ENCODE measurements at regions not wholly inside any gene's neighbourhood (a gene's known extent, or its start where the extent isn't known, plus 50 kb on each side); places are given as distances from the start of the nearest gene placed in this dataset.

DNA sequence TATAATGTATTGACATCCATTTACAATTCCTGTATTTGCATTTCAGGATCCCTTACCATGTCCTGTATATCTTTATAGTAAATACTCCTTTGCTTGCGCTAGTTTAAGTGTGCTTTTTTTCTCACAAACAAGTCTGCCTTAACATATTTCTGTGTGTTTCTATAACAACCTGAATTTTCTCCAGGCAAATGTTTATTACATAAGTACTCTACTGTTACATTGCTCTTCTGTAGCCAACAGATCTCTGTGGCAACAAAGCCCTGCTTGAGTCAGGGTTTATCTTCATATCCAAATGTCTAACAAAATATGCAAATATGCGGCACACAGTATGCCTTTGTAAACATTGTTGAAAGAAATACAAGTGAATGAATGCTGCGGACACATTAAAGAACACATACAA, 625.5 kb downstream of the TLL1 start:
- no peak for DNase-seq

DNA sequence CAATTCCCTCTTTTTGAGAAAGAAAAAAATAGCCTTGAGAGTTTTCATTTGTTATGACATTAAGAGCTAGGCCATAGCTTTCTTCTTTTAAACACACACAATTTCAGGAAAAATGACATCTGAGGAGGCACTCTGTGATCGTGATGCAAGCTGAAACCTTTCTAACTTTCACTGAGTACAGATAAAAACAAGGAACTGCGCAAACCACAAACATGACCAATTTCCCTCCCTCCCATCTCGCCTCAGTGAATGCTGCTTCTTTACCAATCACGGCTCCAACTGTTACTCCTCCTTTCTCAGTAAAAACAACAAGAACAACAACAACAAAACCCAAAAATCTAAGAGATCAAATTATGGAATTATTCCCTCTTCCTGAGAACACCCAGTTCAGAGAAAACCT, 626.8 kb downstream of the TLL1 start:
- DNase-seq, result no peak

DNA sequence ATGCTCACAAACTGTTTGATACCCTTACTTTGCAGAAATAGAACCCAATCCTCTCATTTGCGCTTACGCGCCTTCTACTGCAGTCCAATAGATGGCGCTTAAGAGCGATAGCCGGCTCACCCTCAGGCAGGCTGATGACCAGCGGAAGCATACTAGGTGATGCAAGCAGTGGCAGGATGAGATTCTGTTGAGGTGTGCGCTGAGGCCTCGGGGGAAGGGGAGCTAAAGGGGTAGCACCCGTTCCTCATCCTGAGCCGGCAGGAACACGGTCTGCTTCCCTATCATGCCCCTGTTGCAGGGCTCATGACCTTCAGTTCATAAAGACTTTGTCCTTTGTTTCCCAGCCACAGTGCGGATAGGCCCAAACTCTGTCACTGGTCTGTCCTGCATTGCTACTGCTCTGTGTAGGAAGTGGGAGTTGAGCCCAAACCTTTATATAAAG, 628.9 kb downstream of the TLL1 start:
- DNase-seq, result no peak

DNA sequence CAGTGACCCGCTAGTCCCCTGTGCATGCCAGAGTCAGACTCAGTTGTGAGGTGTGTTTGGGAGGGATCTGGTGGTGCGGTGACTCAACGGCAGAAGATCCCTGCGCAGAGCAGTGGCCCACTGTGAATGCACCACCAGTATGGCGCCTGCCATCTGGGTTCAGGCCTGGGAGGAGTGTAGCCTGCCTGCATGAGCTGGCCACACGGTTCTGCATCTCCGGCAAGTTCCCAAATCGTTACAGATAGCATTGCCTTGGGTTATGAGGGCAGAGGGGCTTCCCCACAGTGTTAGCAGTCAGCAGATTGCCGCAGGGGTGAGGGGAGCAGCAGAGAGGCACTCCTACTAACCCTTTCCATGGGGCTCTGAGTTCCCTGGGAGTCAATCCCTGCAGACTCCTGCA, 629.6 kb downstream of the TLL1 start:
- peak in 1 of 4 experiments; percentile 0 for DNase-seq

DNA sequence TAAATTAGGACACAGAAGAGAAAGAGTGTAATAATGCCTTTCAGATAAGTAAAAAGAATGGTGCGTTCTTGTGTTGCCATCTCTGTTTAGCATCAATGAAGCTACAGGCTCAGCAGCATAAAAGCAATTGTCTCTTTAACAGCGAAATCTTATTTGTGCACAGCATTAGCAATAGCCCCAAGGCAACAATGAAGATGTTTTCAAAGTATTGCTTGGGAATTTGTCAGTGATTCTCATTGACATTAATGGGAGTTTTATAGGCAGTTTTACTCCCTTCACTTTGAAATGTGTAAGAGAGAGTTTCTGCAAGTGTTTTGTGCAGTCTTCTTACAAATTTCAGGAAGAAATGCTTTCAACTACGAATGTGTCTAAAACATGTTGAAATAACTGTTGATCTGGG, 633.0 kb downstream of the TLL1 start:
- DNase-seq, result no peak

DNA sequence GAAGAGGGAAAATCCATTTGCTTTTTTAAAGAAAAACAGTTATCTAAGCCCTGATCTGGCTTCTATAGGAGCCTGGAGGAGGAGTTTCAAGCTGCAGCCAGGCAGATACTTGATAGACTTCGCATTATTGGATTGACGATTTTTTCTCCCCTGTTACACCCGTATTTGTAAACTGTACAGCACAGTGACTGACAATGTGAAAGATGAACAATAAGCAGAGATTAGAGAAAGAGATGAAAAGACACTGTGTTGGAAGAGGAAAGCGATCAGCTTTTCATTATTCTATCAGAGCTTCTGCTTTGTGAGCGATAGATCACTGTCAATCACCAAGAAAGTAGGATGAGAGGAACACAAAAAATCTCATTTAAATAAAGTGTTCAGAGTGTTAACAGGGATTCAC, 639.2 kb downstream of the TLL1 start:
- no peak for DNase-seq

DNA sequence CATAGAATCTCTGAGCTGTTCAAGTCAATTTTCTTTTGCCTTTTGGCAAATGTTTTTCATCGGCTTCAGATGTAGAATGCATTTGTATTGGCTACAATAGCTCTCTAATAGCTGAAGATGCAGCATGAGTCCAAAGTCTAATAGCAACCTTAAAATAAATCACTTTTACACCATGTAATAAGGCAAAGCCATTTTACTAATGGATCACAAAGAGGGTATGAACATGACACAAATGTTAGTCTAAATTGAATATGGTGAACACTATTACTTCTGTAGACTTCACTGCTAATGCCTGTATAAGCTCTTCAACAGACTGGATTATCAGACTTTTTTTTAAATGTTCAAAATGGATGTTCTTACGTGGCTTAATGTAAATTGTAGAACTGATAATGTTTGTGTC, 645.3 kb downstream of the TLL1 start:
- DNase-seq, result no peak

DNA sequence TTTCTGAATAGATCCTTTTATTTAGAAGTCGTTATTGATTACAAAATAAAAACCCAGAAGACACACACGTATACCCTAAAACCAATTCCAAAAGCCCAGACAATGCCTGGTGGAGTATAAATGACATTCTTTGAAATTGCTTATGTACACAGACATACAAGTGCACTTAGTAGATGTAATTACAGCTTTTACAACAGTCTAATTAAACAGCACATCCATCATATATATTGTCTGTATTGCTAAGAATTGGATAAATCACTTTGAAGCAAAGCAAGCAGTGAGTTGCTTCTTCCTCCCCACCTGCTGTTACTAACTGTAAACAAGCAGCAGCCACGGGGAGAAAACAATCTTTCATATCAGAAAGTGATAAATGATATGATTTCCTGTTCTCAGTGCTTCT, 645.7 kb downstream of the TLL1 start:
- no peak for DNase-seq

DNA sequence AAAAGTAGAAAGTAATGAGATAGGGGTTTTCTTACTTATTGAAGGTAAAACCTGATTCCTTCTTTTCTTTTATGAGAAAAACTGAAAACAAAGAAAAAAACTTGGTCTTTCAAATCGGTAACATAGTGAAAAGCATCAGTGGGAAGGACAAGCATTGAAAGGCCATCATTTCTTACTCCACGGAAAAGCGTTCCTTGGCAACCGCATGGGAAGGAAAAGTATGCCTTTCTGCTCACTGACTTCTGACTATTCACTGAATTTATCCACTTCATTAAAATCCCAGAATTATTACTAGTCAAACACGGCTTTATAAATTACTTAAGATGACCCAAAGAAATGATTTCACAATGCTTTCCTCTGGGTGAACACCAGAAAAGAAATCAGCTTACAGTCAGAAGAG, 646.7 kb downstream of the TLL1 start:
- no peak for DNase-seq

DNA sequence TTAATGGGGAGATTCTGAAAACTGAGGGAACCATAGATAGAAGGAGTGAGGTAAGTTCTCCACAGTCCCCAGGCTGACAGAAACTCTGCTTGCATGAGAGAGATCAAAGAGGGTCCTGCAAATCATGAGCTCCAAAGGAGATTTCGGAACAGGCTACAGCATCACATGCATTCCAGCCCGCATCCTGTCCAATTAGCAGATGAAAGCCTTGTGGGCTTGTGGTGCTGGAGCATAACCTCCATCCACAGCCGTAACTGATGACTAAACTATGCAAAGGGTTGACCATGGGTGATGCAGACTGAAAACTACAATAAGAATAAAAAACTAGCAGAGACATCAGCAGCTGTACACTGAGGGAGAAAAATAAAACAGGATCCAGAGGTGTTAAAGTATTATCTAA, 654.5 kb downstream of the TLL1 start:
- no peak for DNase-seq

DNA sequence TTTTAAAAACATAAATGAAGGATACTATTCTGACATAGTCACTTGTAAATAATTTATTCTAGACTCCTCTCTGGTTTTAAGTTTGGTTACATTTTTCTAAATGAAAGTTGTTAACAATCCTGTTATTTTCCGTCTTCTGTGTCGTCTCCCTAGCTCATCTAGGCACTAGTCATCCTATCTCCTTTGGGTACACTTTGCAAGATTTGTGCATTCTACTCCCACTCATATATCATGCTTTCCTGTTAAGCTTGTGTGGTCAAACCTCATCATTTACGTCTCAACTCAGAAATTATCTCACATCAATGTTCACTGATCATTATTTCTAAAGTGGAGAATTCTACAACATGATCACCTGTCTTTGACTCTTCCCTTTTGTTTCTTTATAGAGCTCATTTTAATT, 658.7 kb downstream of the TLL1 start:
- DNase-seq, result no peak

DNA sequence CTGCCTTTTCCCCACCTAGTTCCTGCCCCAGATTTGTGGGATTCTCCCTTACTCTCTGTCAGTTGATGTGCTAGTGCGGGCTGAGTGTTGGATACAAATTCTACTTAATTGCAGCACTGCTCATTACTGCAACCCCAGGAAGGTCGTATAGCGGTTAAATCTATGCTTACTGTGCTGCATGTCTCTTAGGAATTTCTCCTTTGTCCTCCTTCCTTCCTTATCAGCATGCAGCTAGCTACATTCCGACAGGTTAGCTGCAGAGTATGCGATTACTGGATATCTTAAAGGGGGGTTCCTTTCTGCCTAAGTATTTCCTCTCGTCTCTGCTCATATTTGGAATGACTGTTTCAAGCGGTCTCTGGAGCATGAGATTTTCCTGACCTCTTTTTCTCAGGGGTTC, 662.8 kb downstream of the TLL1 start:
- no peak for DNase-seq

DNA sequence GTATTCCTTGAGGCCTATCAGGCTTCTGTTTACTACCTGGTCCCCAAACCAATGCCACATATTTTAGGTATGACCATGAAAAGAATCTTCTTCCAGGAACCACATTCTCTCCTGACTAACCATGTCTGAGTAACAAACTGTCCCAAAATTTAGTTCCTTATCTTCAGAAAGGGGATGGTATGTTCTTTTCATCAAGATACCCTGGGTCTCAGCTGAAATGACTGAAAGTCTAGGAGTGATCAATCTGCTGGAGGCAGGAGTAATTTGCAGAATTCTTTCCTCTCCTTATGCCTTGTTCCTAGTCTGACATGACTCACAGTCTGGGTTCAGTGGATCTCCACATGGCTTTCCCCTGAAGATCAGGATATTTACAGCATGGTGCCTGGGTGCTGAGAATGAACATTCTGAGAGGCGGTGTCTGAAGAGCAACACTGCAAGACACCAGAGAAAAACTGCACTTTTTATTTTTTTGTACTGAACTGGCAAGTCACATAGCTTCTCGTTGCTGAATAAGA, 665.5 kb downstream of the TLL1 start:
- no peak for DNase-seq

DNA sequence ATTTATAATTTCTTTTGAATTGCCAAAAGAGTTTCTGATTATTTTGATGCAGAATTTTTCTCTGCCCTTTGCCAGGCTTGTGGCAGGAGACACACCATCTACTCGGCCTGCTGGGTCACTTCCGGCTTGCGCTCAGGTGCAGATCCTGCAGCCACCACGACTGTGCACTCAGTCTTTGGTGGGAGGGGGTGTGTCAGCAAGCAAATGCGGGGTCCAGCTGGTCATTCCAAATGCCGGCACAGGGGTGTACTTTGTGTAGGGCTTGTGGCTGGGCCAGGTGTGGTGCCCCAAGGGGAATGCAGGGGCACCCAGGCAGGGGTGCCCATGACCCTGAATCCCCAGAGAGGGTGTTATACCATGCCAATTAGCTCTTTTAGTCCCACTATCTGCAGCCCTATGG, 673.0 kb downstream of the TLL1 start:
- DNase-seq, result no peak

DNA sequence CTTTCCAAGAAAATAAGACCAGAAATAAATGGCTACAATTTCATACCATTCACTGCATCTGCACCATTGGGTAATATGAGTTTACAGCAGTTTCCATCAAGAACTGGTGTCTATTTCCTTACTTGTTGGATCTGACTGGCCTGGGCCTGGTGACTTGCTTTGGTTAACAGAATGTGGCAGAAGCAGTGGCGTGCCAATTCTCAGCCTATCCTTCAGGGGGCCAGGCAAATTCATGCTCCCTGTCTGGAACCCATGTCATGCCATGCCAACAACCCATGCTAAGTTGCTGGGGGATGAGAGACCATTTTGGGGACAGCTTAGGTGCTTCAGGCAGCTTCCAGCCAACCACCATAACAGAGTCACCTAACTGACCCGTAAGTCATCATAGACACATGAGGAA, 656.7 kb downstream of the SPOCK3 start:
- DNase-seq, result no peak

DNA sequence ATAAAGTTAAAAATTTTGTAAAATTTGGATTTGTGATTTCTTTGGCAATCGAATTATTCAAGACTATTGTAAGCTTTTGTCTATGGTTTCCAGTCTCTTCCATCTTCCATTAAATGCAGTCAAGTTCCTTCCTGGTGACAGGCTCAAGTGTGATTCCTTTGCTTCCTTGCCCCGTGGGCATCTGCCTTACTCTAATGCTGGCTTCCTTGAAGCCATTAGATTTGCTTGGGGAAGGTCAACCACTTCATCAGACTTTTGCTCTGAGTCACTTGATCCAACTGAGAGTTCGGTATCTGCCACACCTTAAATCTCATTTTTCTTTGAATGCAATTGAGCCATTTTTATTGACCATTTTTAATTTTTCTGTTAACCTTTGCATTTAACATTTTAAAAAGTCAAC, 648.8 kb downstream of the SPOCK3 start:
- DNase-seq, result no peak

DNA sequence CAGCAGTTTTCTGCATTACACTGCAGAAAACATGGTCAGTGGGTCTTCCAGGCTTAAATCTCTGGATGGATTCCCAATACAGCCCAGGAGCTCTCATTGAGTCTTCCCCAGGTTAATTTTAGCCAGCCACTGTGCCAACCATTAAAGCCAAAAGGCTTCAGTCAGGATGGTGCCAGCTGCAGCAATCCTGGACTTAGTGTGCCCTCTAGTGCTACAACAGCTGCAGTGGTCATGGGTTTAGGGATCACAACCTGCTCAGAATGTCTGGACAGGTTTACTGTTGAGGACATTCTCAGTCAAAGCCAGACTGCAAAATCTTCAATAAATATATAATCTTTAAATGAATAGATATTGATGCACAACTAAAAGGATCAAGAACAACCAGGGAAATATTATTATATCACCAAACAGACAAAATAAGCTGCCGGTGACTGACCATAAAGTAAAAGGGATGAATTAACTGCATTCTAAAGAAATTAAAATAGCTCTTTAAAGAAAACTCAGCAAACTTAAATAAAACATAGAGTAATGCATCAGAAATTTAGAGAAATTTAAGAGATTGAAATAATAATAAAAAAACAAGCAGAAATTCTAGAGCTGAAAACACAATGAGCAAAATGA, 639.9 kb downstream of the SPOCK3 start:
- DNase-seq, result no peak

DNA sequence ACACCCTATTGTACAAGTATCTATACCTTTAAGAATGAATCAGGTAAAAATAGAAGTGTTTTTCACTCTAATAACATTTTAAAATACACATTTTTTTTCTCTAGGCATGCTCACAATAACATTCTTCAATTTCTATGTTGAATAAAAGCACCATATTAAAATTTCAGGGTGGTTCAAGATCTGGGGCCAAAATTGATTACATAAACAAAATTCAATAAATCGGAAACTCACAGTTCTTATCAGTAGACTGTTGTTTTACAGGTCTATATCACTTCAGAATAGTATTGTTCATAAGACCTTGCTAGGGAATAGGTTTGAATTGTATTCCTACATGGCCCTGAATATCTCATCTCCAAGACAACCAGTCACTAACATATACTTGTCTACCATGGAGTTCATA, 634.0 kb downstream of the SPOCK3 start:
- DNase-seq, result no peak

DNA sequence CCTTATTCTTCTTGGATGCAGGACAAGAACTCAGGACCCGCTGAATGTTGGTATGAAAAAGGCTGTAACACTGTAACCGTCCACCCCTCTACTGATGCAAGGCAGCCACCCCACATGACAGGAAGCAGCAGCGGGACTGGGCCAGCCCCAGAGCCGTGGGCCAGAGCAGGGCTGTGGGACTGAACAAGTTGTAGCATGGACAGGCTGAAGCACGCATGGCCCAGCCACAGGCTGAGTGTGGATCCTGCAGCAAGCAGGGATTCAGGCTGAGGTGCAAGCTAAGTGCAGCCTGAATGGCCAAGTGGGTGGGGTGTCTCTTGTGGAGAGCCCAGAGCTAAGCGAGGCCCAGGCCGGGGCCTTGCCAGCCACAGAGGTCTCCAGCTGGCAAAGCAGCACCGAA, 632.2 kb downstream of the SPOCK3 start:
- no peak for DNase-seq

DNA sequence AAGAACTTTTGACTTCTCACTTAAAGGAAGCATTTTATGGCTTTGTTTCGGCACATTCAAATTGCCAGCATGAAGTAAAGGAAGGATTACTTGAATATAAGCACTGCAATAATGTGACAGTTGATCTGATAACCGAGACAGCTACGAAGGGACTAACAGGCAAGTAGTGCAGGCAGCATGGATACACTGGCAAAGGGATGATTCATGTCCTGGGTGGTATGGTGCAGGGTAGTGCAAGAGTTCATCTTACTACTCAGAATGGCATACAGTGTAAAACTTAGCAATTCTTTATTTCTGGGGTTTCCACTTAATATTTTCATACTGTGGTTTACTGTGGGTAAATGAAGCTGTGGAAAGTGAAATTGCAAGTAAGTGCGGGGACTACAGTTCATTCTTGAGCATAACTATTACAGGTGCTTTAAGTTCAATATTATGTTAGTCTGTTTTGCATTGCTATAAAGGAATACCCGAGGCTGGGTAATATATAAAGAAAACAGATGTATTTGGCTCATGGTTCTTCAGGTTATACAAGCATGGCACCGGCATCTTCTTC, 611.8 kb downstream of the SPOCK3 start:
- no peak for DNase-seq

DNA sequence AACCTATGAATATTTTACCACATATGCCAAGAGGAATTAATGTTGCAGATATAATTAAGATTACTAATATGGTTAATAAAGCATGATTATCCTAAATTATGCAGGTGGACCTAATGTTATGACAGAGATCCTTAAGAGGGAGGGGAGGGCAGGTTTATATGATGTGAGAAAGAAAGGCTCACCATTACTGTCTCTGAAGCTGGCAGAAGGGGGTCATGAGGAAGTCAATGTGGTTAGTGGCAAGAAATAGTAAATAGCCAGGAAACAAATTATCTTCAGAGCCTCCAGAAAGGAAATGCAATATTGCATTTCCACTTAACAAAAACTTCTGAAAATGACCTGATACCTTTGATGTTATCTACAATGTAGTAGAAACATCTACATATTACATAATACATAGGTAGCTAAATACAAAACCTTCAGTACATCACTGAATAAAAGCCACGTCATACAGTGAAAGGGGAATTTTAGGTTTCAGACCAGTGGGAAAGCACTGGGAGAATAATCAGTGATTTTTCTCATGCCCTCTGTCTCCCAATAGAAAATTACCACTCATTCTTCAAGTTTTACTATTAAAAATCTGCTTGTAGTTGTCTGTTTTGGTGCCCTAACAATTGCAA, 609.2 kb downstream of the SPOCK3 start:
- DNase-seq, result no peak

DNA sequence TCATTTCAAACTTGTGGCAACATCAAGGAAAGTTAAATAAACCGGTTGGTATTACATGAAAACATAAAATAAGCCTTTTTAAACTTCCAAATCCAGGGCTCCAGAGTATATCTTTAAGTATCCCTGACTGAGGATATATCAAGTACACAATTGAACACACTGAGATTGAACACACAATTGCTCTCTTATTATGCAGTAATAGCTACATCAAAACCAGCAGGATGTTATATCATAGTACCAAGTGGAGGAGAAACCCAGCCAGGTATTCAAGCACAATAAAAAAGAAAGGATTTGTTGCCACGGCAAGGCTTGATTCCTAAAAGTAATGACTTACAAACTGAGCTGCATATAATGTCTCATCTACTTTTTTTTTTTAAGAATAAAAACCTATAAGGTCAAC, 605.8 kb downstream of the SPOCK3 start:
- no peak for DNase-seq

DNA sequence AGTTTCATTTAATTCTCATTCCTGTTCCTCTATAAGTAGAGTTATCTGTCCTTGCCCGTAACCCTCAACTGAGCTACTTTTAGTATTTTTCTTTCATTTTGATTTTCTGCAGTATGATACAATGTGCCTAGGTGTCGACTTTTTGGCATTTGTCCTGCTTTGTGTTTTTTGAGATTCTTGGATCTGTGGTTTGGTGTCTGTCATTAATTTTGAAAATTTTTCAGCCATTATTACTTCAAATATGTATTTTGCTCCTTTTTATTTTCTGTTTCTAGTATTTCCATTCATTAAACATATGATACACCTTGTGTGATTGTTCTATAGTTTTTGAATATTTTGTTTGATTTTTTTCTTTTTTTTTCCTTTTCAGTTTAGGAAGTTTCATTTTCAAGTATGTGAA, 598.9 kb downstream of the SPOCK3 start:
- no peak for DNase-seq

DNA sequence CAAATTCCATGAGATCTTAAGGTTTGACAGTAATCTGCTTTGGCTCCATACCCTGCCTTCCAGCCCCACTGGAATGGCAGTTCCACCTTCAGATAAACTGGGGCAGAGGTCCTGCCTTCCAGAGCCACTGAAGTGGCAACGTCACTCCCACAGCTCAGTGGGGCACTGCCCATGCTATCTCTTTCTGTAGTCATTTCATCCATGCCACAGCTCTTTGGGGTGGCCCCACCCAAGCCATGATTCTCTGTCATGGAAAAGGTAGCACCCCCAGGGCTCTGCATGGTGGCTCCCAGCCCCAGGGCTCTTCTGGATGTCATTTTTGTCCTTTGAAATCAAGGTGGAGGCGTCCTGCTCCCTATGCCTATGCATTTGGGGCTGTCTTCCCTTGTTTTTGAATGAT, 596.5 kb downstream of the SPOCK3 start:
- no peak for DNase-seq

DNA sequence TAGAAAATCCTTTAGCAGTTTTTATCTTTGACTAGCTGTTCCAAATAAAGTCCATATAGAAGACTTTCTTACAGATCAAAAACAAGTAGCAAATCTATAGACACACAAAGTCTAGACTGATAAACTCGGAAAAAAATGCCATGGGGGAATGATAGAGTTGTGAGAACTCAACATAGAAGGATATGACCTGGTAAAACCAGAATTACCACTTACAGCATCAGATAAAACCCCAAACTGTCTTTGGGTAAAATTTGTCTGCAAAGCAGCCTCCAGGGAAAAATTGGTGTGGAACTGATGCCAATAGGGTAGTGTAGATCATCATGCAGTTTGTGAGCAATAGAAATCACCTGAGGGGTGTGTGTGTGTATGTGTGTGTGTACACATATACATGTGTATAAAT, 579.1 kb downstream of the SPOCK3 start:
- DNase-seq, result no peak

Measured in activated CD4-positive, CD25-positive, alpha-beta regulatory T cell (primary cell).